ENCODE measurements at regions not wholly inside any gene's neighbourhood (a gene's known extent, or its start where the extent isn't known, plus 50 kb on each side); places are given as distances from the start of the nearest gene placed in this dataset.

DNA sequence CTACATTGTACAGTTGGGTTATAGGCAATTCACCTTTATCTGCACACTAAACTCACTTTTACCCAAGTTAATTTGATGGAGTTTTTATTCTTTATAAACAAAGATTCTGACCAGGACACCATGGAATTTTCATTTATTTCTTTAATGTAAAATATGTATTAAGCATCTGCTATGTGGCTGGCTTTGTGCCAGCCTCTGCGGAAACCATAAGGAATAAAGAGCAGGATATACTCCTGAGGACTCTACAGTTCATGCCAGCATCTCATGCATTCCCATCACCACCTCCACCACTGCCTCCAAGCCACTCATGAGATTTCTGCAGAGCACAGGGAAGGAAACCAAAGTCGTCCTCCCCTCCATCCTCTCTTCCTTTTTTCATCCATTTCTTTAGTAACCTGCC, 100.0 kb upstream of the DBX1 start:
- WGBS, 2 donors, result 60% methylated on average over 2 of the region's 2 CpGs
- DNase-seq, result no peak
- peaks cover 0 to 22% (median 0%) of the 10 kb centered on the region in 4 donors for H3K27me3 ChIP-seq
- H3K27ac ChIP-seq, result no peak overlapping the region
- no peak for TF ChIP-seq POLR2A (IDR thresholded peaks at IDR 0.05)
- TF ChIP-seq, protein P1, sequence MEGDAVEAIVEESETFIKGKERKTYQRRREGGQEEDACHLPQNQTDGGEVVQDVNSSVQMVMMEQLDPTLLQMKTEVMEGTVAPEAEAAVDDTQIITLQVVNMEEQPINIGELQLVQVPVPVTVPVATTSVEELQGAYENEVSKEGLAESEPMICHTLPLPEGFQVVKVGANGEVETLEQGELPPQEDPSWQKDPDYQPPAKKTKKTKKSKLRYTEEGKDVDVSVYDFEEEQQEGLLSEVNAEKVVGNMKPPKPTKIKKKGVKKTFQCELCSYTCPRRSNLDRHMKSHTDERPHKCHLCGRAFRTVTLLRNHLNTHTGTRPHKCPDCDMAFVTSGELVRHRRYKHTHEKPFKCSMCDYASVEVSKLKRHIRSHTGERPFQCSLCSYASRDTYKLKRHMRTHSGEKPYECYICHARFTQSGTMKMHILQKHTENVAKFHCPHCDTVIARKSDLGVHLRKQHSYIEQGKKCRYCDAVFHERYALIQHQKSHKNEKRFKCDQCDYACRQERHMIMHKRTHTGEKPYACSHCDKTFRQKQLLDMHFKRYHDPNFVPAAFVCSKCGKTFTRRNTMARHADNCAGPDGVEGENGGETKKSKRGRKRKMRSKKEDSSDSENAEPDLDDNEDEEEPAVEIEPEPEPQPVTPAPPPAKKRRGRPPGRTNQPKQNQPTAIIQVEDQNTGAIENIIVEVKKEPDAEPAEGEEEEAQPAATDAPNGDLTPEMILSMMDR (IDR thresholded peaks at IDR 0.05), result no peak
- no peaks in the 10 kb centered on the region for H3K9me3 ChIP-seq
- no peaks in the 10 kb centered on the region for H3K36me3 ChIP-seq
- intact Hi-C loops (cut with DNase I), result no loop called here
- H3K4me3 ChIP-seq, result no peak overlapping the region
- no peaks in the 10 kb centered on the region for H3K4me1 ChIP-seq

DNA sequence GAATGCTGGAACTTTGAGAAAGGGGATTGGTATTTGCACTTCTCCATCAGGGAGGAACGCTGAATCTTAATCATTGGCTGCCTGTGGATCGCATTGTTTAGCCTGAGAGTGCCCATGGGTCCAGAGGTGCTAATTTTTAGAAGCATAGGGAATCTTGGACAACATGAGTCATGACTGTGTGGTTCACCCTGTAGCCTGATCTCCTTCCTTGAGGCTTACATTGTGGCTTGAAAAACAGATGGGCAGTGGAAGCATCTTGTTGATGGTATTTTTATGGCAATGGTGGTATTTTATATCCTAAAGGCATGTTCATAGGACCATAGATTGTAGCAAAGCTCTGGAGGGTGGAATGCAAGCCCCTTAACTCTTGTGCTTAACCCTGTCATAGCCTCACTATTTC, 99.2 kb upstream of the DBX1 start:
- Histone ChIP-seq H3K27ac (no peak overlapping the region), H3K9me3 (no peaks in the 10 kb centered on the region), H3K27me3 (peaks cover 0 to 22% (median 0%) of the 10 kb centered on the region in 4 donors), H3K4me3 (no peak overlapping the region), H3K4me1 (no peaks in the 10 kb centered on the region), H3K36me3 (no peaks in the 10 kb centered on the region)
- no peak for TF ChIP-seq POLR2A (IDR thresholded peaks at IDR 0.05)
- TF ChIP-seq, protein P1 (IDR thresholded peaks at IDR 0.05), result no peak
- no peak for DNase-seq
- intact Hi-C loops (cut with DNase I), result no loop called here
- 80 to 94% methylated on average over 2 of the region's 2 CpGs for WGBS, 2 donors

DNA sequence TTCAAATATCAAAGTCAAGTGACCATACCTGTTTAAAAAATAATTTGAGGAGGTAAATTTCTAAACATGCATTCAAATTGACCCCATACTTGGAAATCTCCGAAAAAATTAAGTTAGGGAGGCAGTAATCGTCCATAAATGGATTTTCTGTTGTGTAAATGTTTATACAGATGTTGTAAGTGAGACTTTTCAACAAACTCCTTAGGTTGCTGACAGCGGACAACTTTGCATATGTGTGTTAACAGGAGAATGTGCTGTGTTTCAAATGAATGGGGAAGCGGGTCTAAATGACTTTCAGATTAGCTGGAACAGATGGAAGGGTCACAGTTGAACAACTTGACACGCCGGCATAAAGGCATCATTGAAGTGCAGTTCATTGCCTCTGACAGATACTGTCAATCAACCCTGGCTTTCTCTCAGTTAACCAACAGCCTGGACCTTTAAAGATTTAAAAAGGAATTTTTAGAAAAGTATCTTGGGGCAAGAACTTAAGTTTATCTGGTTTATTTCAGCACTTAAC, 98.2 kb upstream of the DBX1 start:
- no peak overlapping the region for H3K27ac ChIP-seq
- no peaks in the 10 kb centered on the region for H3K9me3 ChIP-seq
- WGBS, 2 donors, result 51 to 57% methylated on average over 6 of the region's 6 CpGs
- no peaks in the 10 kb centered on the region for H3K36me3 ChIP-seq
- intact Hi-C loops (cut with DNase I), result no loop called here
- no peak overlapping the region for H3K4me3 ChIP-seq
- H3K27me3 ChIP-seq, result peaks cover 0 to 22% (median 0%) of the 10 kb centered on the region in 4 donors
- TF ChIP-seq, protein P1 (IDR thresholded peaks at IDR 0.05), result no peak
- TF ChIP-seq POLR2A (IDR thresholded peaks at IDR 0.05), result no peak
- DNase-seq, result no peak
- H3K4me1 ChIP-seq, result no peaks in the 10 kb centered on the region

DNA sequence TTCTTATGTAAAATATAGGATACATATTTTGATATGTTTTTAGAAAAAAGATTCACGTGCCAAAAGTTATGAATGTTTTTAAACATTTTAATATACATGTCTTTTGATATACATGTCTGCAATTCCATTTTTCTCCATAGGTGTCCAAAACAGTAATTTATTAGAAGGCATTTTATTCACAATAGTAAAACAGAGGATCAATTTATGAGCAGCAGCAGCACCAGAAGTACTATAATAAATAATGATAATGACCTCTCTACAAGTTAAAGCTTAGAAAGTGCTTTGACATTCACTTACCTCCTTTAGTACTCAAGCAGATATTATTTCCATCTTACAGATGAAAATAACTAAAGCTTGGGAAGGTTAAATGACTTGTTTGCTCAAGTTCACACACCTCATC, 96.7 kb upstream of the DBX1 start:
- intact Hi-C loops (cut with DNase I), result no loop called here
- DNase-seq, result no peak
- no peaks in the 10 kb centered on the region for H3K36me3 ChIP-seq
- no peak overlapping the region for H3K27ac ChIP-seq
- no peak overlapping the region for H3K4me3 ChIP-seq
- no peak for TF ChIP-seq POLR2A (IDR thresholded peaks at IDR 0.05)
- TF ChIP-seq, protein P1 (IDR thresholded peaks at IDR 0.05), result no peak
- H3K9me3 ChIP-seq, result no peaks in the 10 kb centered on the region
- H3K4me1 ChIP-seq, result no peaks in the 10 kb centered on the region
- peaks cover 0 to 22% (median 0%) of the 10 kb centered on the region in 4 donors for H3K27me3 ChIP-seq
- WGBS, 2 donors, result 65 to 71% methylated on average over 1 of the region's 1 CpG

DNA sequence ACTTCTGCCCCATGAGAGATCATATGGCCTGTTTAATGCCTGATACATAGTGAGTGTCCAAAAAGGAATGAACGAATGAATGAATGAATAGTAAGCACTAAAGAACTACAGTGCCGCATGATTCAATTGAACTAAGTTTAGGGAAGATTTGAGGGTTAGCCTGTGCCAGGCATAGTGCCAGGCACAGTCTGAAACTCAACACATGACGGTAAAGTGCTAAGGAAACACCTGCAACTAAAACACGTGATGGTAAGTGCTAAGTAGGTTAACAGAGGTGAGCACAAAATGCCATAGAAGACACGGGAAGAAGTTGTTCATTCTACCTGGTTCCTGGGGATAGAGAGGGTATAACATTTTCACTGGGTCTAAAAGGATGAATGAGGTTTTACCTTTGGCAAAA, 93.5 kb upstream of the DBX1 start:
- Histone ChIP-seq H3K36me3 (no peaks in the 10 kb centered on the region), H3K27me3 (no peaks in the 10 kb centered on the region), H3K27ac (no peak overlapping the region), H3K9me3 (no peaks in the 10 kb centered on the region), H3K4me3 (no peak overlapping the region), H3K4me1 (peaks cover 0 to 4% (median 0%) of the 10 kb centered on the region in 3 donors)
- WGBS, 2 donors, result 59 to 70% methylated on average over 5 of the region's 5 CpGs
- intact Hi-C loops (cut with DNase I), result no loop called here
- DNase-seq, result no peak
- TF ChIP-seq POLR2A (IDR thresholded peaks at IDR 0.05), result no peak
- TF ChIP-seq, protein P1 (IDR thresholded peaks at IDR 0.05), result no peak
